WI38 (cell line): ENCODE measurements at regions not wholly inside any gene's neighbourhood (a gene's known extent, or its start where the extent isn't known, plus 50 kb on each side); places are given as distances from the start of the nearest gene placed in this dataset.

Source experiments
- H3K4me3 ChIP-seq: 2 replicates; pipeline ENCODE4 v1.5.1; 2011; ENCODE audit warnings: low read depth, mild to moderate bottlenecking, control low read depth, low read length
- CTCF ChIP-seq: IDR thresholded peaks from 2 replicates; pipeline ENCODE4 v1.5.1; 2012; ENCODE audit warnings: low read depth, mild to moderate bottlenecking, control low read depth, low read length

DNA sequence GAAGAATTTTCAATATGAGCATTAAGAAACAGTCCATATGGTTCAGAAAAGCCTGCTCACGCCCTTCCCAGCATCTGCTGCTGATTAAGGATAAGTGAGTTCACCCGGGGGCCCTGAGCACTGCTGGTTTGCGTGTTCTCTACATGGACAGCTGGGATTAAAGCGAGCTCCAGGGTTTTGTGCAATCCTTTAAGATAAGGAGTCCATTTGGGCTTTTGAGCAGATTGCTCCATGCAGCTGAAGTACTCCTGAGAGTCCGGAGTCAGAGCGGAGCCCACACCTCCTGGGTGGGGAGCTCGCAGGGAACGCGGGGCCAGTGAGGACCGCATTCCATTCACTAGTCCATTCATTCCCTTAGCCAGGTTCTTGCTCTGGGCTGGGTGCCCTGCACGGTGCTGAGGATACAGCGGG, 149.3 kb upstream of the COL5A1 start:
- no peak overlapping the region for H3K4me3 ChIP-seq
- no peak for TF ChIP-seq CTCF

- TF ChIP-seq CTCF = no peak
- H3K4me3 ChIP-seq = no peak overlapping the region
Measured at GRCh38 chr9:134492721-134493460, 148.7 kb upstream of the COL5A1 start.

DNA sequence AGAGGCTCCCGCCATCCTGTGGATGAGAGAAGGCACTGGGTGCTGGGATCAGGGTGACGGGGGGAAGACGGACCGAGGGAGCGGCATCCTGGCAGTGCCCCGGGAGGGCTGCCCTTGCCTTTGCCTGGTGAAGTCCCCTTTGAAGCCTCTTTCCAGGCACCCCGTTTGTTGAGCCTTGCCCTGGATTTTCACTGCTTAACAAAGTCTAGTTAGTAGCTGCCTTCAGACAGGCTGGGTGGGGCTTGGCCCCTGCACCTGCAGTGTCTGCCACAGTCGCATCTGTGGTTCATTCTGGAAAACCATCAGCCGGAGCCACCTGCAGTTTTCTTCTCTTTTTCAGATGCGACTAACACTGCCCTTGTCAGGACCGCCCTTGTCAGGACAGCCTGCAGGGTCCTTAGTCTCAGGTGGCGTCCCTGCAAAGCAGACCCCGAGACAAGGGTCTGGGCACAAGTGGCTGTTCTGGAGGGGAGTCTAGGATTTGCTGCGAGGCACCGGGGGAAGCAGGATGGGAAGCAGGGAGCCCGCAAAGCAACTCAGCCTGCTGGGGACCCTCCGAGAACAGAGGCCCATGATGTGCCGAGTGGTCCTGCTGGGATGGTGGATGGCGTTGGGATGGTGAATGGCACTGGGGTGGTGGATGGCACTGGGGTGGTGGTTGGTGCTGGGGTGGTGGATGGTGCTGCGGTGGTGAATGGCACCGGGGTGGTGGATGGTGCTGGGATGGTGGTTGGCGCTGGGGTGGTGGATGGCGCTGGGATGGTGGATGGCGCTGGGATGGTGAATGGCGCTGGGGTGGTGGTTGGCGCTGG, 147.9 kb upstream of the COL5A1 start:
- no peak overlapping the region for H3K4me3 ChIP-seq
- no peak for TF ChIP-seq CTCF

DNA sequence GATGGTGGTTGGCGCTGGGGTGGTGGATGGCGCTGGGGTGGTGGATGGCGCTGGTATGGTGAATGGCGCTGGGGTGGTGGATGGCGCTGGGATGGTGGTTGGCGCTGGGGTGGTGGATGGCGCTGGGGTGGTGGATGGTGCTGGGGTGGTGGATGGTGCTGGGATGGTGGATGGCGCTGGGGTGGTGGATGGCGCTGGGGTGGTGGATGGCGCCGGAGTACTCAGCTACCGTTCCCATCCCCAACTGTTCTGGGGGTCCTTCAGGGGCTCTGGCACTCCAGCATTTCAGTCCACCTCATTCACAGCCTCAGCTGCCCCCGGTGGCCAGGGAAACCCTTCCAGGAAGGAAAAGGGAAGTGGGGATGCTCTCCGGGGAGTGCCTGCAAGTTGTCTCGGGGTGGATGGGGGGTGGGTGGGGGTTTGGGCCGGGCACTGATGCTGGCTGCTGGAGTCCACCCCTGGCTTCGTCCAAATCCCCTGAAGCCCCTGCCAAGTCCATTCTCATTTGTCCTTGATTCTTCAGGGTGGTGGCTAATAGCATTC, 147.3 kb upstream of the COL5A1 start:
- H3K4me3 ChIP-seq = no peak overlapping the region
- no peak for TF ChIP-seq CTCF

- no peak overlapping the region for H3K4me3 ChIP-seq
- no peak for TF ChIP-seq CTCF
Measured at GRCh38 chr9:134494905-134495304, 146.7 kb upstream of the COL5A1 start.

- H3K4me3 ChIP-seq = no peak overlapping the region
- TF ChIP-seq CTCF = no peak
Measured at GRCh38 chr9:134495881-134496412, 145.7 kb upstream of the COL5A1 start.
